BJ (cell line): ENCODE measurements at regions not wholly inside any gene's neighbourhood (a gene's known extent, or its start where the extent isn't known, plus 50 kb on each side); places are given as distances from the start of the nearest gene placed in this dataset.
A peak's percentile ranks its signal among the peaks of the same experiment; 100 is the strongest.

ENCODE experiments used
- CTCF ChIA-PET: fragments of 350-600 bp; formaldehyde crosslinking; extraction: SDS; loops from one replicate; lab custom pipeline; 2021; ENCODE audit warnings: antibody characterized with exemption, inconsistent platforms; lab: Yijun Ruan, JAX
- POLR2A ChIA-PET: fragments of 300-600 bp; sonication (Branson Sonifier 250); formaldehyde crosslinking; extraction: SDS; loops from one replicate; lab custom pipeline; 2021; ENCODE audit warnings: antibody characterized with exemption; lab: Charles Lee
- DNase-seq: peaks from one replicate; pipeline ENCODE4 v3.0.0-alpha.2; 2011; ENCODE audit warnings: low read depth
- H3K27me3 ChIP-seq: 2 replicates; pipeline ENCODE4 v1.6.0; 2011; ENCODE audit warnings: low read length; ENCODE audit not compliant: control insufficient read depth, insufficient read depth
- H3K36me3 ChIP-seq: 2 replicates; pipeline ENCODE4 v1.5.1; 2011; ENCODE audit warnings: low read length; ENCODE audit not compliant: control insufficient read depth, insufficient read depth
- H3K4me3 ChIP-seq: 2 replicates; pipeline ENCODE4 v1.5.1; 2011; ENCODE audit warnings: low read depth, mild to moderate bottlenecking, control low read depth, low read length
- TF ChIP-seq, protein P1 (sequence below): IDR thresholded peaks from 2 replicates; pipeline ENCODE4 v1.5.1; 2011; ENCODE audit warnings: low read depth, mild to moderate bottlenecking, control low read depth, inconsistent platforms, low read length, moderate library complexity; ENCODE audit not compliant: insufficient read depth

DNA sequence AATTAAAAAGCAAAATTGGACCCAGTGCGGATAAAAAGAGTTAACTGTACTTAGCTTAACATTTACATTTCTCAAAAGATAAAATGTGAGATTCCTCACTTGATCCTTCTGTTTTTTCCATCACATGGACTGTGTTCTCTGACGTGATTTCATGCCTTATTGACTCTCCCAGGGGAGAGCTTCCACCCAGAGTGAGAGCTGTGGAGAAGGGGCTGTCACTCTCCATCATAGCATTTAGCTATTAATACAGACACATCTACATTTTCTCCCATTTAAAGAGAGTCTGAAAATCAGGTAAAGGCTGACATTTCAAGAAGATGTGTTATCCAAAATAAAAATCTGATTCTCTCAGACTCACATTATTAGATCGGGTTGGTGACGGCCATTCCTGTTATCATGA is 493.8 kb downstream of the FBXO15 start:
- CTCF ChIA-PET: interaction anchor here (0.7 kb wide), 1 partner anchor 55 kb away, joined by 3 read pairs; no protein-coding TSS in a partner anchor
- DNase-seq: no peak
- no peaks in the 10 kb centered on the region for H3K27me3 ChIP-seq
- POLR2A ChIA-PET: no interaction called here
- H3K36me3 ChIP-seq: no peaks in the 10 kb centered on the region
- H3K4me3 ChIP-seq: no peak overlapping the region
- TF ChIP-seq, protein P1, sequence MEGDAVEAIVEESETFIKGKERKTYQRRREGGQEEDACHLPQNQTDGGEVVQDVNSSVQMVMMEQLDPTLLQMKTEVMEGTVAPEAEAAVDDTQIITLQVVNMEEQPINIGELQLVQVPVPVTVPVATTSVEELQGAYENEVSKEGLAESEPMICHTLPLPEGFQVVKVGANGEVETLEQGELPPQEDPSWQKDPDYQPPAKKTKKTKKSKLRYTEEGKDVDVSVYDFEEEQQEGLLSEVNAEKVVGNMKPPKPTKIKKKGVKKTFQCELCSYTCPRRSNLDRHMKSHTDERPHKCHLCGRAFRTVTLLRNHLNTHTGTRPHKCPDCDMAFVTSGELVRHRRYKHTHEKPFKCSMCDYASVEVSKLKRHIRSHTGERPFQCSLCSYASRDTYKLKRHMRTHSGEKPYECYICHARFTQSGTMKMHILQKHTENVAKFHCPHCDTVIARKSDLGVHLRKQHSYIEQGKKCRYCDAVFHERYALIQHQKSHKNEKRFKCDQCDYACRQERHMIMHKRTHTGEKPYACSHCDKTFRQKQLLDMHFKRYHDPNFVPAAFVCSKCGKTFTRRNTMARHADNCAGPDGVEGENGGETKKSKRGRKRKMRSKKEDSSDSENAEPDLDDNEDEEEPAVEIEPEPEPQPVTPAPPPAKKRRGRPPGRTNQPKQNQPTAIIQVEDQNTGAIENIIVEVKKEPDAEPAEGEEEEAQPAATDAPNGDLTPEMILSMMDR: no peak

DNA sequence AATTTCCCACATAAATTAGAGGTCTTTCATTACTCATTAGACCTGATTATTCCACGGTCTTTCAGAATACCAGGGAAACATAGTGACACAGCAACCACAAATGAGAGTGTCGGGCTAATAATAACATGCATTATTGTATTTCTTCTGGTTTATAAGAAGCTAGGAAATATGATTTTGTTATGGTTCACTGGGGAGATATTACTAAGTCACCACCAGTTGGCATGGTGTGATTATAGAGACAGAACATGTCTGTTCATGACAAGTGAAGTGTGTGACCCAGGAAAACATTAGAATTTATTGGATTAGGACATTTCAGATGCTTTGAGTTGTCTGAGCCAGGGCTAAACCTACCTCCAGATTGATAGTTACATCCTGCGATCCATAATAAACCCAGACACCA is 494.4 kb downstream of the FBXO15 start:
- H3K36me3 ChIP-seq: no peaks in the 10 kb centered on the region
- TF ChIP-seq, protein P1: no peak
- no peak for DNase-seq
- ChIA-PET CTCF (interaction anchor here (1.5 kb wide), 1 partner anchor 37 kb away, joined by 3 read pairs; no protein-coding TSS in a partner anchor), POLR2A (no interaction called here)
- no peaks in the 10 kb centered on the region for H3K27me3 ChIP-seq
- no peak overlapping the region for H3K4me3 ChIP-seq

DNA sequence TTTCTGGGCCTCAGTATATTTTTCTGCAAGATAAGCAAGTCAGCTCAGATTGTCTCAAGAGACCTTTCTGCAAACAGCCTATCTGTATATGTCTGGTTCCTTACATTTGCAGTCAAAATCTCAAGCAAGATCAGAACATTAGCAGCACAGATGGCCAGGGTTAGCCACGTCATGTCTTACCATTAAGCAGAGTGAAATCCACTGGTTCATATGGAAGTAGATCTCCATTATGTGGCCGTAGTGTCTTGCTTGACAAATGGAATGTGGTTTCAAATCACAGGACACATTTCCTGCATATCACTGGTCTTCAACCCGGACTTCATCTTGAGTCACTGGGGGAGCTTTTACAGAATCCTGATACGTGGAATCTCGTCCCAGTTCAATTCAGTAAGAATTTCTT is 500.2 kb downstream of the FBXO15 start:
- no peak for DNase-seq
- TF ChIP-seq, protein P1: no peak
- Histone ChIP-seq H3K27me3 (no peaks in the 10 kb centered on the region), H3K4me3 (no peak overlapping the region), H3K36me3 (no peaks in the 10 kb centered on the region)
- POLR2A ChIA-PET: no interaction called here
- CTCF ChIA-PET: interaction anchor here (1.1 to 1.9 kb wide), 4 partner anchors 11 to 195 kb away, joined by 3 to 5 read pairs (median 4); no protein-coding TSS in a partner anchor

DNA sequence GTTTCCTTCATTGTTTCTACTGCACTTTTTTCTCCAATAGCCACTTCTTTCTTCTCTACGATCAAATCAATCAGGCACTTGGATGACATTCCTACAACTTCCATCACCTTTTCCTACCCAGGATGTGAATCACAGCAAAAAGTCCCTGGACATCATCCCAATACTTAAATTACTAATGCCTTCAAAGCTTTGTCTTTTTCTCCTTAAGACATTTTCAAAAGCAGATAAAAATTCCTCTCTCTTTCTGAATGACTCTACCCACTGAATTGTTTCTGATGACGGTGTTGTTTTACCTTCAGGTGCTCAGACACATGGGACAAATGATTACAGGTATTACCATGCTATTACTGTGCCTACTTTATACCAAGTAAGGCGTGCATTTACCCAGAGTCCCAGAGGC is 500.9 kb downstream of the FBXO15 start:
- Histone ChIP-seq H3K4me3 (no peak overlapping the region), H3K27me3 (no peaks in the 10 kb centered on the region), H3K36me3 (no peaks in the 10 kb centered on the region)
- TF ChIP-seq, protein P1: no peak
- ChIA-PET POLR2A (no interaction called here), CTCF (interaction anchor here (1.1 to 1.9 kb wide), 3 partner anchors 12 to 32 kb away, joined by 3 to 5 read pairs (median 5); no protein-coding TSS in a partner anchor)
- DNase-seq: peak; percentile 36

DNA sequence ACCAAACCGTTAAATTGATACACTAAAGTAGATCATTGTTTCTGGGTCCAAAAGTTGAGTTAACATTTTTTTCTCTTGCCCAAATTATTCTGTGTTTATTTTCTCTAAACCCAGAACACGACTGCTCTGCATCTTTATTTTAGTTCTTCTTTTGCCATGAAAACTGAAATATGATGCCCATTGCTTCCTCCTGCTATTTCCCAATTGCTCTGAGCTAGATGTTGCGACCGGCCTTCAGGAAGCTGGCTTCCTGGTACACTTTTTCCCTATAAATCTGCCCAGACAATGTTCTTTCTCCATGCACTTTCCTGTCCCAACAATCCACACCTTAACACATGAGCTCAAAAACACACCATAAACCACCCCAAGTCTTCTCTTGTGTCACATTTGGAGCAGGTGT is 501.4 kb downstream of the FBXO15 start:
- Histone ChIP-seq H3K27me3 (no peaks in the 10 kb centered on the region), H3K4me3 (no peak overlapping the region), H3K36me3 (no peaks in the 10 kb centered on the region)
- ChIA-PET CTCF (interaction anchor here (1.0 to 1.9 kb wide), 4 partner anchors 12 to 43 kb away, joined by 3 to 5 read pairs (median 5); no protein-coding TSS in a partner anchor), POLR2A (no interaction called here)
- TF ChIP-seq, protein P1: no peak
- DNase-seq: no peak
